GM18519 (cell line): ENCODE measurements at regions not wholly inside any gene's neighbourhood (a gene's known extent, or its start where the extent isn't known, plus 50 kb on each side); places are given as distances from the start of the nearest gene placed in this dataset.
A peak's percentile ranks its signal among the peaks of the same experiment; 100 is the strongest.

ENCODE experiments used
- ATAC-seq: cut with Tn5 transposase; IDR thresholded peaks from one replicate; pipeline ENCODE4 v1.9.1; 2021; ENCODE audit warnings: mild to moderate bottlenecking, moderate library complexity; ENCODE audit not compliant: unreplicated experiment, low FRiP score

DNA sequence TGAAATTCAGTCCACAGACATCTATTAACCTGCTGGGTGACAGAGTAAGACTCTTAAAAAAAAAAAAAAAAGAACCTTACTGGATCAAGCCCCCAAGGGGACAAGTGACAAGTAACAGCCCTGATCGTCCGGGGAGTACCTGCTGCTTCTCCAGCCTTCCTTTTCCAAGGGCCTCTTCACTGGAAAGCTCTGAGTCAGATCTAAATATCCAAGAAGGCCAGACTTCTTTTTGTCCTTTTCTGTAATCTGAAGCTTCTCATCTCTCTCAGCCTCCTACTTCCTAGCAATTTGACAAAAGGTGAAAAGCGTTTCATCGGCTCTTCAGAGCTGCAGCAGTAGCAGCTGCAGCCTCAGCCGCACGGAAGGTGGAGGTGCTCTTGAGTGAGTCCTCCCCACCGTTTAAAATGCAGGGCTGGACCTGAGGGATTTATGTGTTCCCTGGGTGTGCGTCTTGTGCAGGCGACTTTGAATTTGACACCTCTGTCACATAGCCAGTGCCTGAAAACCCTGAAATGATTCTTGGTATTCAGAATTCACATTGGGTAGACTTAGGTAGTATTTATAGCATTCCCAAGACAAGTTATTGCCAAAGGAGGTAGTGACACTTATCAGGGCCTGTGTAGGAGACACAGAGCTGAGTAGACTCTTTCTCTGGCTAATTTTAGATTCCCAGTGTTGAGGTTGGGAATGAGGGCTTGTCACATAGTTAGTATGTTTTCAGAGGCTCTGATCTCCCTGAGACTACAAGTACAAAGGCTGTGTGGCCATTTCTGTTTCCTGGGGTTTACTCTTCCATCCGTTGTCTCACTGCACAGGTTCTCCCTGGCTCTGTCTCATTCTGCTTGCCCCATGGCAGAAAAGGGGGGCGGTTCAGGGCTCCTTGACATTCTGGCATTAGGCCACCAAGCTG is 291.2 kb upstream of the C2CD4B start:
- ATAC-seq = no peak

GRCh38 chr15:62457100-62457499 is 292.0 kb upstream of the C2CD4B start:
- ATAC-seq = no peak

DNA sequence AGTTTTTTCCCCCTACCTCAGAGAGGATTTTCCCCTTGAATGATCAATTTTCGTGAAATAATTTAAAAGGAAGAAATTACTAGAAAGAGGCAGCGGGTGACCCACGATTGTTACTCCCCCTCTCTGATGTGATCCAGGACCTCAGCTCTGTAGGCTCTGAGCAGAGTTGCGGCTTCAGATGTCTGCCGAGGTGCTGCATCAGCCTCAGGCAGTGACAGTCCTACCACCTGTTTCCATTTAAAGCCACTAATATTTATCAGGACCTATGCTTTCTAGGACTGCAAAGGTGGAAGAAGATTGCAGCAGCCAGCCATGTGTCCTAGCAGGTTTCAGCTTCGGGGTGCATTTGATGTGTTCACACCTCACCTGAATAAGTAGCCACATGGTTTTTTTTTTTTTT is 294.8 kb upstream of the C2CD4B start:
- ATAC-seq = no peak

DNA sequence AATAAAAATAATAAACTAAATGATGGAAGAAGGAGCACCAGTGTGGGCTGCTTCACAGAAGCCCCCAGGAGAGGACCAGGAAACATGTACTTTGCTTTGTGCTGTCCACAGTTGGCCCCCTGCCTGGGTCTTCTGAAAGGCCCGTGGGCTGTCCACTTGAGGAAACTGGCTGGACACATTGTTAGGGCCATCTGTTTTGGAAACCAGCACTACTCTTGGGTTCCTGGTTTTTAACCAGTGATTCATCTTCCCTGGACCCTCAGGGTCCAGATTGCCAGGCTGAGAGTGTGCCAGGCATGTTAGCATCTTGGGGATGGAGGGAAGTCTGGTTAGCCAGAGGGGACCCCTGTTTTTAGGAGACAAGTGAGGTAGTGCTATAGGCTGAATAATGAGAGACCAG is 297.2 kb upstream of the C2CD4B start:
- ATAC-seq = no peak

DNA sequence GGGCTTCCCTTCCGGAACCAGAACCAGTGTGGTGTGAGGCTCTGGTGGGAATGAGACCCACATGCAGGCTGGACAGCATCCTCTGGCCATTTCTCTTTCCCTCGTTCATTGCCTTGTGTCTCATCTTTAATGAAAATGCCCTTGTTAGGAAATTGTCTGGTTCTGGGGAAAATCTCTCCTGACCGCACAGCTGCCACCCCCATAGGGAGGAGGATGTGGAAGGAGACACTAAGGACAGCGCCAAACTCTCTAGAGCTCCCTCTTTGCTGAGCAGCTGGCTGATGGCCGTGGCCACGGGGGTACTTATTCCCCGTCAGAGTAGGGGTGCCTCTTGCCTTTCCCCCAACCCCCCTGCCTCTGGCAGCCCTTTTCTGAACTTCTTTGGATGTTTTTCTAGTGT is 297.6 kb upstream of the C2CD4B start:
- no peak for ATAC-seq

DNA sequence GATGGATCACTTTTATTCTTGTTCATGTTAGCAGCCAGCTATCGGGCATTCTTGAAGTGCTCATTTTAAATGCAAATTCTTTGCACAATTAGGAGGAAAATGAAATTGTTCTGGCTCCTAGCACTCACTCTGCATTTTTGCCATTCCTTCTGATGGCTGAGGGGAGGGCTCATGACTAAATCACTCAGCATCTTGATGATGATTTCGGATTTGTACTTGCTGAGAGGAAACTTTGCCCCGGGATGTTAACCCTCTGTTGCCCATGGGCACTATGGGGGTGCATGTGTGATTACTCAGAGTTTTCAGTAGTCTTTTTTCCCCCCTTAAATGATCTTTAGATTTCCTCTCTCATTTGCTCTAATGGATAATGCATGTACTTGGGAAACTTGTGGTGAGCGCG is 299.6 kb upstream of the C2CD4B start:
- no peak for ATAC-seq

DNA sequence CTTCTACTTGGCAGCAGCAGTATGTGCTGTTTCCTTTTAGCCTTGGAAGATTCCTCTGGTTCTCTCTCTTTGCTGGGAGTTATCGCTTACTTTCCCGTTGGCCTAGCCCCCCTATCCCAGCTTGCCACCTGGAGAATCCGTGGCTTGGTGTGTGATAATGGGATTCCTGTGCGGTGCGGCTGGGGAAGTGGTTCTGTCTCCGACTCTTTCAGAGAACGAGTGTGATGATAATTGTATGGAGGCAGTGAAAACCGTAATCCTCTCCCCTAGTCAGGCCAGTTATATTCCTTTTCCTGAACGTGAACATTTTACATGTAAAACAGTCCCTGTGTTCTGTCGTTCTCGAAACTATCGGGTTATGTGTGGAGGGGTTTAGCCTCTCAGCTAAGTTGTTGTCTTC is 300.1 kb upstream of the C2CD4B start:
- ATAC-seq = no peak

DNA sequence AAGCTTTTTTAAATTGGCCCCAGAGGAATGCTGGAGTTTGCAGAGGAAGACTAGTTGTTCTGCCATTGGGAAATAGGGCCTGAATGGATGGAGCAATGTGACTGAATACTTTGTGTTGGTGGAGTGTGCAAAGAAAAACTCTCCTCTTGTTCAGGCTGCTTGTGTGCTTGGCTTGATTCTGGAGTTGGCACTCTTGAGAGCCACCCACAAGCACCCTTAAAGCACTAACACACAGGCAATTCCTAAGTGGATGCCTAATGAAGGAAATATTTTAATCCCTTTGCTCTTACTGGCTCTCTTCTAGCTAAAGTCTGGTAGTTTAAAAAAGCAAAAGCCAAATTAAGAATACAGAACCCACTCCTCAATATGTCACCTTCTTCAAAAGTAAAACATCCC is 304.4 kb upstream of the C2CD4B start:
- no peak for ATAC-seq

GRCh38 chr15:62469874-62470688 is 305.0 kb upstream of the C2CD4B start:
- ATAC-seq = no peak

DNA sequence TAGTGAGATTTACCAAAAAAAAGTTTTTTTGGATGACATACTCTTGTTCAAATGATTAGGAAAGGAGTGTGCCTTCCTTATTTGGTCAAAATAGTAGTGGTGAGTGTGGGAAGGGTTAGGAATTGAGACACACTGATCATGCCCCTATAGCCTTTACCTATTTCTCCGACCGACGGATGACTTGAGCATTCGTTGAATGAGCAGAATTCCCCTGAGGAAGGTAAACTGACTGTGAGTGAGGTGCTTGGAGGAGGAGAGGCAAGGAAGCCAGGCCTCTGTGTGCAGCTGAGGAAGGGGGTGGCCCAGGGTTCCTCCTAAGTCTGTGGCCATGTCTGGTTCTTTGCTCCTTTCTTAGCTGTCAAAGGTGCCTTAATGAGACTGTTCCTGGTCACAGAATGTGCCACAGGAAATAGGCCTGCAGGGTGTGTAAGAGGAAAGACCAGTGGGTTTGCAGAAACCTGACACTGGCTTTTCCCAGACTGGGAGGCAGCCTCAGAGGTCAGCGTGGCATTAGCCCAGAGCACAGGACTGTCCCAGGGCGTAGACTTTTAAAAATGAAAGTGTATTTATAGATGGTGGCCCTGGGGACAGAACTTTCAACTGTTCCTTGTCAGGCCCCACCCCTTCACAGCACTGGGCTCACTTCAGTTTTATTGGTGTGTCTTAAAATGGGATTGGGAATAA is 307.7 kb upstream of the C2CD4B start:
- no peak for ATAC-seq

- no peak for ATAC-seq
These were observed 309.1 kb upstream of the C2CD4B start for GRCh38 chr15:62474021-62474770.

DNA sequence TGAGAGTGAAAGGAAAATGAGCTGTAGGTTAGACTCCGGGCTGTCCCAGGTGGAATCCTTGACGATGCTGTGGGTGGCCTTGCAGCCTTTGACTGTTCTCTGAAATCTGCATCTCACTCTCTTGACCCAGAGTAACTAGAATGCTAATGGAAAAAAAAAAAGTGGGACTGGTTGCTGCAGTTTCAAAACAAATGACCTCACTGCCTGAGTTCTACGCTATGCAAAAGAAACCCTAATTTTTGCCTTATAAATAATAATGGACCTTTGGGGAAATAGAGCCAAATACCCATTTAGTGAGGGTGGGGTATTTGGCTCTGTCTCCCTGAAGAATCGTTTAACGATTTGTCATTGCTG is 309.7 kb upstream of the C2CD4B start:
- no peak for ATAC-seq

DNA sequence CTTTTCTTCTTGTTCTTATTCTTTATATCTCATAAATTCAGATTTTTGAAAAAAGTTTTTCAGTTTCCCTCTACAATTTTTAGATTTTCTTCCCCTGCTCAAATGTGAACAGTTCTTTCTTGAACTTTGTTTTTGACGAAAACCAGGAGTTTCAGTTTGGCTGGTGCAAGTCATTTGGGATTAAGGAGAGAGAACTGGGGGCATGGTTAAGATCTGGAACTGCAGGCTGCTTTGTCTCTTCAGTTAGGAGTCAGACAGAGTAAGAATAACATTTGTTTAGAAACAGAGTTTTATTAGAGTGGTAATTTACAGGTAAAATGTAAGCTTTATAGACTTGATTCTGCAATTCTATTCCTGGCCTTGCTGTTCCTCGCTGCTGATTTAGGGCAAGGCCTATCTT is 310.5 kb upstream of the C2CD4B start:
- no peak for ATAC-seq

GRCh38 chr15:62476163-62476562 is 311.1 kb upstream of the C2CD4B start:
- no peak for ATAC-seq

- no peak for ATAC-seq
These were observed 312.8 kb upstream of the C2CD4B start for GRCh38 chr15:62477929-62478328.

GRCh38 chr15:62482785-62483429 is 317.8 kb upstream of the C2CD4B start:
- ATAC-seq = peak; percentile 78

GRCh38 chr15:62483814-62484213 is 318.7 kb upstream of the C2CD4B start:
- no peak for ATAC-seq

- no peak for ATAC-seq
These were observed 320.2 kb upstream of the C2CD4B start for GRCh38 chr15:62485170-62485720.

GRCh38 chr15:62486041-62486440 is 321.0 kb upstream of the C2CD4B start:
- ATAC-seq = no peak

DNA sequence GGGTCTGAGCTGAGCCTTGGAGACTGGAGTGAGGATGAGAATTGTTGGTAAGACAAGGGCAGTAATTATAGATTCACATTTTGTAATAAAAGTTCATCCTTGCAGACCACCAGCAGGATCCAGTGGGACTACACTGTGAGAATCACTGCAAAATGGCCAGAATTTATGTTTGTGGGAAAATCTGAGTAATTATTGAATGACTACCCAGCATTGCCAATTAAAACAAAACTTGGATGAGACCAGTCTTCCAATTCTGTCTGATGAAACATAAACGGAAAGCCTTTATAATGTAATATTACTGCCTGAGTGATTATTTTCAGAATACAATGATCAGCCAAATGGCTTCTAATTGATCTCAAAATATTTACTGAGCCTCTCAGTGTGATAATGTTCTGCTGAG is 323.3 kb upstream of the C2CD4B start:
- no peak for ATAC-seq
